GM12865 (cell line): ENCODE measurements at regions not wholly inside any gene's neighbourhood (a gene's known extent, or its start where the extent isn't known, plus 50 kb on each side); places are given as distances from the start of the nearest gene placed in this dataset.
"Not testable (repeated sequence)": the region's sequence is repeated elsewhere in the genome, so short reads cannot be mapped to it uniquely, and the experiment has no call there.

Source experiments
- DNase-seq: peaks from one replicate; pipeline ENCODE4 v3.0.0; 2010; ENCODE audit warnings: low read depth
- H3K4me3 ChIP-seq: 2 replicates; pipeline ENCODE4 v1.5.1; 2011; ENCODE audit warnings: mild to moderate bottlenecking, low read depth, low read length, control low read depth
- CTCF ChIP-seq: IDR thresholded peaks from 2 replicates; pipeline ENCODE4 v1.5.1; 2011; ENCODE audit warnings: low read length, control low read depth, low read depth, inconsistent platforms; ENCODE audit not compliant: insufficient read depth; ENCODE audit errors: missing control alignments

GRCh38 chr4:11831739-11832138 lies 403.0 kb upstream of the HS3ST1 start:
- no peak for DNase-seq
- TF ChIP-seq CTCF: no peak
- H3K4me3 ChIP-seq: no peak overlapping the region

GRCh38 chr4:11824566-11824965 lies 395.9 kb upstream of the HS3ST1 start:
- H3K4me3 ChIP-seq: no peak overlapping the region
- TF ChIP-seq CTCF: no peak
- DNase-seq: no peak

GRCh38 chr4:11821772-11822430 lies 393.2 kb upstream of the HS3ST1 start:
- TF ChIP-seq CTCF: no peak
- DNase-seq: no peak
- H3K4me3 ChIP-seq: no peak overlapping the region

GRCh38 chr4:11817088-11817487 lies 388.4 kb upstream of the HS3ST1 start:
- no peak for TF ChIP-seq CTCF
- DNase-seq: no peak
- H3K4me3 ChIP-seq: no peak overlapping the region

GRCh38 chr4:11814758-11815157 lies 386.1 kb upstream of the HS3ST1 start:
- TF ChIP-seq CTCF: no peak
- no peak overlapping the region for H3K4me3 ChIP-seq
- DNase-seq: no peak

- no peak overlapping the region for H3K4me3 ChIP-seq
- TF ChIP-seq CTCF: no peak
- no peak for DNase-seq
Measured at GRCh38 chr4:11813951-11814446, 385.3 kb upstream of the HS3ST1 start.

GRCh38 chr4:11811521-11811920 lies 382.8 kb upstream of the HS3ST1 start:
- not testable (repeated sequence) for DNase-seq

More at GRCh38 chr4:11811521-11811920, 382.8 kb upstream of the HS3ST1 start:
- H3K4me3 ChIP-seq: not testable (repeated sequence)
